NCI-H69 (cell line): ENCODE measurements at regions not wholly inside any gene's neighbourhood (a gene's known extent, or its start where the extent isn't known, plus 50 kb on each side); places are given as distances from the start of the nearest gene placed in this dataset.
A peak's percentile ranks its signal among the peaks of the same experiment; 100 is the strongest.

Source experiments
- DNase-seq: peaks from one replicate; lab custom pipeline; 2025; lab: John Stamatoyannopoulos, UW

DNA sequence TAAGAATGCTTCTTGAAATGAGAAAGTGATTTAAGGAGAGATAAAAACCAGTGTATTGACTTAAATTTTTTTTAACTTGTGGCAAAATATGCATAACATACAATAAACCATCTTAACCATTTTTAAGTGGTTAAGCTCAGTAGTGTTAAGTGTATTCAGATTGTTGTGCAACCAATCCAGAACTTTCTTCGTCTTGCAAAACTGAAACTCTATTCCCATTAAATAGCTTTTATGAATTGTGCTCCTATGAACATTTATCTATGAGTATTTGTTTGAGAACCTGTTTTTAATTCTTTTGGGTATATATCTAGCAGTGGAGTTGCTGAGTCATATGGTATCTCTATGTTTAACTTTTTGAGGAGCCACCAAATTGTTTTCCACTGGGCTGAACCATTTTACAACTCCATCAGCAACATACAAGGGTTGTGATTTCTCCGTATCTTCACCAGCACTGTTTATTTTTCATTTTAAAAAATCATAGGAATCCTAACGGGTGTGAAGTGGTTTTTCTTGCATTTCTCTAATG, 76.6 kb upstream of the ACTBL2 start:
- no peak for DNase-seq

DNA sequence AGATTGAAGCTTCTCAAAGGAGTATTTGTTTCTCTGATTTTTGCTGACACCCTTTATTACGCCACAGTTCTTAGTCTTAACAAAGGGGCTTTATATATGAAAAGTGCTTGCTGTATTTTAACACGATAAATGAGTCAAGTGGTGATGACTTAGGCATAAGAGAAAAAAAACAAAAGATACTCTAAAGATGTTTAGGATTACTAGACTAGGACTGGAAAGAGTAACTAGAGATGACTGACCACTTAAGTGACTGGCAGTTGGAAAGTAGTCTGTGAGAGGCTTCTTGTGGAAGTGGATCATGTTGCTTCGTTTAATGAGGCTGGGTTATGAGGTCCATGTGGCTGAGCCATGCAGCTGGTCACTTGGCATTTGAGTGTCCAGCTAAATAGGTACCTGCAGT, 69.4 kb upstream of the ACTBL2 start:
- DNase-seq = no peak

DNA sequence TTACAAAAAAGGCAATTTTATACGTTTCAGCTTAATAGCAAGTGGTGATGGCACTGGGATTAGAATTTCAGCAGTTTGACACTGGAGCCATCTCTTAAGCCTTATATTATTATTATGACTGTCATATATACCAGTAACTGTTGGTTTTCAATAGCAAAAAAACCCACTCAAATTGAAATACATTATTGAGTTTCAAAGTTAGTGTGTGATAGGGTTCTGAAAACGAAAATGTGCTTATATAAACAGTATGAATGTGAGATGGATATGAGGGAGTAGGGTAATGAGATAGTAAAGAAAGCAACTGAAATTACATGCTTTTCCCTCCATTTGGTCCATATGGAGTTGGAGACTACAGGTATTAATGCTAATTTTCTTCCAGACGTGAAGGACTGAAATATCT, 68.6 kb upstream of the ACTBL2 start:
- no peak for DNase-seq

DNA sequence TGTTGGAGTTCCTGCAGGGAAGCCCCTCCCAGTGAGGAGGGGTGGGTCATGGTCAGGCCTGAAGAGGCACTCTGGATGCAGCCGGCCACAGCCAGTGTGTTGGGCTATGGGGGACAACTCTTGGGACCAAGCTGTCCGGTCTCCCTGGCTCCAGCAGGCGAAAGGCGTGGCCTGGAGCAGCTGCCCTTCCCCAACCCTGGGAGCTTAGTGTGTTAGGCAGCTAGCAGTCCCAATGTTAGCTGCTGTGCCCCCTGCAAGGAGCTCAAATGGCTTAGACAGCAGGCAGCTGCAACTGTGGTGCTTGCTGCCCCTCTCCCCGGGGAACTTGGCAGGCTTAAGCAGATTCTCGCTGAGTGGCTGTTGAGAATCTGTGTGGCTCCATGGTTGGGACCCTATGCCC, 67.5 kb upstream of the ACTBL2 start:
- peak; percentile 18 for DNase-seq

- no peak for DNase-seq
These were observed 67.0 kb upstream of the ACTBL2 start for GRCh38 chr5:57549566-57549965.

DNA sequence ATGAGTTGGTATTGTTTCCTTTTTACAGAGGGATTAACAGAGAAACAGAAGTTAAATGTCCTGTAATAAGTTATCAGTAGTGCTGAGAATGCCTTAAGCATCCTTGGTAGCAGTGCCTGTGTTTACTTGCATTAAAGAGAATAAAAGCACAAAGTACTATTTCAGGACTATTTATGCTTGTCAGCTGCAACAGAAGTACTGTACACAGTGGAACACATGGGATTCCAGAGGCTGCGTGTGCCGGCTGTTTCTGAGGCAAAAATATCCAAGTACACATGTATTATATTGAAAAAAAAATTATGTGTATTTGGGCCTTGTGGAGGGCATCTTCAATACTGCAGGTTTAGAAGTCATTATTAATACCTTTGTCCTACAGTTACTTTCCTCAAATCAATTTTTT, 58.2 kb upstream of the ACTBL2 start:
- no peak for DNase-seq

DNA sequence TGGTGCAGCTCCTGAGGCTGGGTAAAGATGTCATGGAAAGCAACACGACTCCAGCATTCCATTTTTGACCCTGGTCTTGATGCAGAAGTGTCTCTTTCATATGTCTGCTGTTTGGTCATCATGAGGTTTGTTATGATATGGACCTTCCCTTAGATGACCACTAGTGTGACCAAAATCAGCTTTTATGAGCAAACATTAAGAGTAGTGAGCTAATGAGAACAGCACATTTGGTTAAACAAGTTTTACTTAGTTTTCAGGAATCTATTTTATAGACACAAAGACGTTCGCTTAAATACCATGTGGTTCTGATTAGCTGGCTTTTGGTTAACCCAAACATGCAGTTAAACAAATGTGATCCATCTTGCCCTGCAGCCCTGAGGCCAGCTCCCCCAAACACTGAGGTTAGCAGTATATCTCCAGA, 56.7 kb upstream of the ACTBL2 start:
- no peak for DNase-seq

DNA sequence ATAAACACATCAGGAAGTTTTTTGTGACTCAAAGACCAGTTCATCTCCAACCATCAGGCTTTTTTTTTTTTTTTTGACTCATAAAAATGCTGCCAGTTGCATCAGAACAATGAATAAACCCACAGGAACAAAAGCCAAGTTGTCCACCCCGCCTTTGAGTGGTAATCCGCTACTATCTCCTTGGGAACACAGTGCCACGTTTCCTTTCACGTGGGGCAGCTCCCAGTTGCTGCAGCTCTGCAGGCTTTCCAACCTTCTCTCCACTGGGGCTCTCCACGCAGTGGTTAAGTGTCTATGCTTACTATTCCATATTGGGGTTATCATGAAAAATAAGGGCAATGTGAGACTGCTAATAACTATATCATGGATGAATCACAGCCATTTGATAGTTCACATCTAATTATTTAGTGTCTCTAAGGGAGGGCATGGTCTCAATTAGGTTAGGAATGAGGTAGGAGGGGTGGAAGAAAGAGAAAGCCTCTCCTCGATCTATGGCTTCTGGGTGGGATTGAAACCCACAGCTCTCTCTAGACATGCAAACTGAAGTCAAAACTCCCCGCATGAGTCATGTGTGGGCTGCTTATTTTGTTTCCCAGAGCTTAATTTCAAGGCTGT, 55.8 kb upstream of the ACTBL2 start:
- DNase-seq = no peak

DNA sequence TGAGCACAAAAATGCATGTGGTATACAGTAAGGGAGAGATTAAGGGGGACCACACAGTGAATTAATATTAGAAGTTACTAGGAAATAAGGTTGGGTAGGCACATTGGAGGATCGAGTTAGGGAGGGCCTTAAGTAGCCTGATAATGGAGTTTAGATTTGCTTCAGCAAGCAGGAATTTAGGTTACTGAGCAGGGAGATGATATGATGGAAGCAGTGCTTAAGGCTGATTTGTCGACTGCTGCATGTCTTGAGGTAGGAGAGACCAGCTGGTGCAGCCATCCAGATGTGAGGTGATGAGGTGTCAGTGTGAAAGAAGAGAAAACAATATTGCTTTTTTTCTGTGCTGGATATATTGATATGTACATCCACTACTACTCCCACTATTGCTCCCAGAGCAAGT, 55.2 kb upstream of the ACTBL2 start:
- DNase-seq = no peak

DNA sequence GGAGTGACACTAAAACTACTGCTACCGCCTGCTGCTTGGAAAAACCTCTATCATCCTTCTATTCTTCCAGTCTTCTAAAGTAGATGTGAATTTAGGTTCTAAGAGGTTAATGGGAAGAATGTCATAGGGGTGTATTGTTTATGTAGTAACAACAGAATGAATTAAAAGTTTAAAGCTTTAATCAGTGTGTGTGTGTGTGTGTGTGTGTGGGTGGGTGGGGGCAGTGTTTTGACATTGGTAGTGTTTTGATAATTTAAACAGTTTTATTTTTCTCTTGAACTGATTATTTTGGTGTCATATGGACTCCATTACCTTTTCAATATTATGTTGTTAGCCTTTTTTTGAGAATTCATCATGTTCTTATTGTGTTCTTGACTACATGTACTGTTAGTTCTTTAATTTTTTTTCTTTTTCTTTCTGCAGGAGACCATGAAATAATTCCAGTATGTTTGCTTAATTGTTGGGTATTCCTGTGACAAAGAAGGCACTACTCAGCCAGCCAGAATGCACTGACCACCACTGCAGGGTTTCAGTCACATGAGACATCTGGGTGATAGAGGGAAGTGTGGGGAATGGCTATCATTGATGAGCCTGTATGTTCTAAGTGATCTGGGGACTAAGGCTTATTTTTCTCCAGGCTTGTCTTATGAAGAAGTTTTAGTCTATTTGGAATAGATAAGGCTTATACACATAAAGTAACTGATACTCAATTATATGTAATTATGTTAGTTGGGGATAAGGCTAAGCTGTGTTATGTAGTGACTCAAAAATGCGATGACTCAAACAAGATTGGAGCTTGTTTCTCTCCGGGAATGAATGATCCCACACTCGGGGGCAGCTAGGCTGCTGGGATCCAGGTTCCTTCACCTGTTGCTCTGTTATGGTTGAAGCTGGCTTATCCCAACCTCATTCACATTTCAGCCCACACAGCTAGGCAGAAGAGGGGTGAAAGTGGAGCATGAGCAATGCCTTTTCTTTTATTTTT, 50.2 kb upstream of the ACTBL2 start:
- no peak for DNase-seq
